Activated CD4-positive, alpha-beta T cell treated with anti-CD3 and anti-CD28 coated beads, Interleukin-2, amount 50 U/mL, for 1 hour (primary cell): ENCODE measurements at regions not wholly inside any gene's neighbourhood (a gene's known extent, or its start where the extent isn't known, plus 50 kb on each side); places are given as distances from the start of the nearest gene placed in this dataset.
"Not testable (repeated sequence)": the region's sequence is repeated elsewhere in the genome, so short reads cannot be mapped to it uniquely, and the experiment has no call there.

Experiments used
- DNase-seq: peaks from one replicate; pipeline ENCODE4 v3.0.0-alpha.2; 2020

- DNase-seq: not testable (repeated sequence)
Measured at GRCh38 chr4:3882316-3882885, 116.2 kb downstream of the ADRA2C start.

- not testable (repeated sequence) for DNase-seq
Measured at GRCh38 chr4:3884261-3884660, 118.1 kb downstream of the ADRA2C start.

GRCh38 chr4:3893590-3893989, 127.4 kb downstream of the ADRA2C start:
- not testable (repeated sequence) for DNase-seq

GRCh38 chr4:3894086-3894959, 128.1 kb downstream of the ADRA2C start:
- not testable (repeated sequence) for DNase-seq

GRCh38 chr4:3896441-3896840, 130.3 kb downstream of the ADRA2C start:
- no peak for DNase-seq

- DNase-seq: not testable (repeated sequence)
Measured at GRCh38 chr4:3896871-3897578, 130.8 kb downstream of the ADRA2C start.

GRCh38 chr4:3898098-3898497, 131.9 kb downstream of the ADRA2C start:
- DNase-seq: no peak

GRCh38 chr4:3898928-3899327, 132.7 kb downstream of the ADRA2C start:
- not testable (repeated sequence) for DNase-seq

GRCh38 chr4:3904264-3904955, 138.2 kb downstream of the ADRA2C start:
- DNase-seq: not testable (repeated sequence)

- not testable (repeated sequence) for DNase-seq
Measured at GRCh38 chr4:3909616-3910015, 143.4 kb downstream of the ADRA2C start.

GRCh38 chr4:3910161-3910950, 144.2 kb downstream of the ADRA2C start:
- not testable (repeated sequence) for DNase-seq

GRCh38 chr4:3911252-3911856, 145.2 kb downstream of the ADRA2C start:
- DNase-seq: no peak

- DNase-seq: not testable (repeated sequence)
Measured at GRCh38 chr4:3914511-3914910, 148.3 kb downstream of the ADRA2C start.

- DNase-seq: not testable (repeated sequence)
Measured at GRCh38 chr4:3919509-3919908, 153.3 kb downstream of the ADRA2C start.

GRCh38 chr4:3921902-3922301, 155.7 kb downstream of the ADRA2C start:
- DNase-seq: not testable (repeated sequence)

GRCh38 chr4:3925841-3926240, 159.7 kb downstream of the ADRA2C start:
- DNase-seq: not testable (repeated sequence)

GRCh38 chr4:3926271-3926670, 160.1 kb downstream of the ADRA2C start:
- not testable (repeated sequence) for DNase-seq

GRCh38 chr4:3926969-3927755, 161.0 kb downstream of the ADRA2C start:
- not testable (repeated sequence) for DNase-seq

- not testable (repeated sequence) for DNase-seq
Measured at GRCh38 chr4:3929431-3929830, 163.2 kb downstream of the ADRA2C start.

- DNase-seq: not testable (repeated sequence)
Measured at GRCh38 chr4:3932734-3933133, 166.5 kb downstream of the ADRA2C start.

- DNase-seq: not testable (repeated sequence)
Measured at GRCh38 chr4:3935406-3935805, 169.2 kb downstream of the ADRA2C start.
